ENCODE measurements at regions not wholly inside any gene's neighbourhood (a gene's known extent, or its start where the extent isn't known, plus 50 kb on each side); places are given as distances from the start of the nearest gene placed in this dataset.

GRCh38 chr12:115176741-115177400 lies 492.9 kb upstream of the TBX3 start:
- Histone ChIP-seq H2BK5ac (ENCODE audit: low read depth, low read length) (no peak overlapping the region), H3K23ac (ENCODE audit: insufficient read length) (no peak overlapping the region), H3K36me3 (ENCODE audit: control insufficient read depth in 2 of 4, insufficient read depth in 4 of 4, low read length in 3 of 4) (no peaks in the 10 kb centered on the region), H2BK20ac (ENCODE audit: low read length) (no peak overlapping the region), H2BK120ac (replicated peaks; ENCODE audit: low read depth, low read length) (no peak overlapping the region), H2BK12ac (ENCODE audit: low read depth, low read length) (no peak overlapping the region), H3K27ac (ENCODE audit: low read depth, low read length) (no peak overlapping the region), H3K14ac (ENCODE audit: insufficient read length) (no peak overlapping the region), H2AFZ (ENCODE audit: low read length) (no peak overlapping the region), H4K5ac (ENCODE audit: insufficient read length, low read depth, low read length) (no peak overlapping the region), H3K79me1 (ENCODE audit: low read depth, low read length) (no peaks in the 10 kb centered on the region), H3K4me2 (ENCODE audit: insufficient read depth in 1 of 2, low read depth in 2 of 2, low read length in 2 of 2) (no peak overlapping the region), H2AK5ac (ENCODE audit: low read depth, low read length) (no peak overlapping the region), H4K91ac (replicated peaks; ENCODE audit: insufficient read length, low read length) (no peak overlapping the region), H4K20me1 (replicated peaks in 1 of 2; ENCODE audit: control insufficient read depth in 1 of 2, insufficient read depth in 2 of 2, low read length in 2 of 2) (peaks cover 0 to 5% of the 10 kb centered on the region in 2 experiments), H3K9me3 (ENCODE audit: insufficient read depth in 2 of 2, low read depth in 1 of 2, low read length in 1 of 2) (no peaks in the 10 kb centered on the region), H3K9ac (replicated peaks in 1 of 4; ENCODE audit: extremely low read depth in 1 of 4, low read depth in 3 of 4, low read length in 3 of 4) (no peak overlapping the region), H3K23me2 (ENCODE audit: low read depth, low read length) (peaks cover 10% of the 10 kb centered on the region; the same call in 1 of the 2 replicates), H3K18ac (ENCODE audit: extremely low read depth, low read length) (no peak overlapping the region), H3K4me1 (replicated peaks in 1 of 4; ENCODE audit: control insufficient read depth in 3 of 4, insufficient read depth in 4 of 4, low read length in 3 of 4) (no peaks in the 10 kb centered on the region), H3K4ac (replicated peaks; ENCODE audit: insufficient read length, low read depth, low read length) (no peak overlapping the region), H3K79me2 (ENCODE audit: control insufficient read depth in 1 of 2, insufficient read depth in 2 of 2, low read length in 2 of 2) (no peaks in the 10 kb centered on the region), H3K56ac (replicated peaks; ENCODE audit: insufficient read length, low read depth, low read length) (no peak overlapping the region), H2BK15ac (ENCODE audit: low read length) (no peak overlapping the region), H3K27me3 (replicated peaks in 1 of 4; ENCODE audit: control insufficient read depth in 3 of 4, extremely low read depth in 1 of 4, insufficient read depth in 3 of 4, low read length in 3 of 4) (no peaks in the 10 kb centered on the region), H4K8ac (ENCODE audit: extremely low read depth, insufficient read depth, low read length) (no peak overlapping the region), H3K4me3 (ENCODE audit: extremely low read depth in 1 of 4, insufficient read depth in 2 of 4, low read depth in 3 of 4, low read length in 4 of 4) (no peak overlapping the region)
- ChIA-PET POLR2A (ENCODE audit: partially characterized antibody) (no interaction called here), CTCF (ENCODE audit: partially characterized antibody) (interaction anchor here (0.7 kb wide), 1 partner anchor 440 kb away, joined by 3 read pairs; no protein-coding TSS in a partner anchor)
- no peak for DNase-seq (ENCODE audit: low read depth in 1 of 2, low spot score in 2 of 2)
- 82% methylated on average over 3 of the region's 3 CpGs; no CpG with 5 or more reads in 1 of the 2 experiments for WGBS, 2 experiments (ENCODE audit: extremely low coverage in 1 of 2, insufficient coverage in 1 of 2, insufficient read length in 1 of 2, insufficient replicate concordance in 2 of 2, low coverage in 1 of 2, low lambda C conversion rate in 2 of 2, missing lambda C conversion rate in 1 of 2)
- TF ChIP-seq SP2 (IDR thresholded peaks at IDR 0.05; ENCODE audit: low read length), result no peak
- TF ChIP-seq SIX5 (IDR thresholded peaks at IDR 0.05; ENCODE audit: low read depth, low read length), result no peak
- no peak for TF ChIP-seq EP300 (IDR thresholded peaks at IDR 0.05; ENCODE audit: borderline replicate concordance in 1 of 2, low read depth in 2 of 2, low read length in 2 of 2)
- TF ChIP-seq RNF2 (IDR thresholded peaks at IDR 0.05; ENCODE audit: borderline replicate concordance, low read depth, low read length, missing control alignments, poor library complexity, severe bottlenecking), result no peak
- TF ChIP-seq E2F6 (IDR thresholded peaks at IDR 0.05), result no peak
- TF ChIP-seq ATF3 (IDR thresholded peaks at IDR 0.05; ENCODE audit: insufficient read depth, low read depth, low read length), result no peak
- TF ChIP-seq RXRA (IDR thresholded peaks at IDR 0.05; ENCODE audit: insufficient read depth, low read depth, low read length), result no peak
- TF ChIP-seq POLR2A (IDR thresholded peaks at IDR 0.05; ENCODE audit: control extremely low read depth in 1 of 2, low read depth in 2 of 2, low read length in 2 of 2), result no peak
- no peak for TF ChIP-seq CTCF (IDR thresholded peaks at IDR 0.05; ENCODE audit: control extremely low read depth in 1 of 3, insufficient read depth in 1 of 3, low read depth in 1 of 3, low read length in 3 of 3)
- FAIRE-seq, result no peak

Measured in H1 (cell line).